ENCODE measurements at regions not wholly inside any gene's neighbourhood (a gene's known extent, or its start where the extent isn't known, plus 50 kb on each side); places are given as distances from the start of the nearest gene placed in this dataset.

- Histone ChIP-seq H4K20me1 (ENCODE audit: insufficient read depth, low read length) (no peaks in the 10 kb centered on the region), H3K27ac (ENCODE audit: low read length) (no peak overlapping the region), H3K4me2 (ENCODE audit: low read depth, low read length) (no peak overlapping the region), H2AFZ (ENCODE audit: low read length) (no peak overlapping the region), H3K9me2 (replicated peaks; ENCODE audit: insufficient read depth, low read length) (no peaks in the 10 kb centered on the region), H3K9me3 (replicated peaks; ENCODE audit: insufficient read depth, low read length) (no peaks in the 10 kb centered on the region), H3K79me2 (ENCODE audit: low read length) (no peaks in the 10 kb centered on the region), H3K27me3 (replicated peaks; ENCODE audit: insufficient read depth, low read length) (no peaks in the 10 kb centered on the region), H3K9ac (ENCODE audit: low read length) (no peak overlapping the region), H3K4me3 (ENCODE audit: low read length) (no peak overlapping the region), H3F3A (ENCODE audit: insufficient read depth, low read length) (no peaks in the 10 kb centered on the region), H3K4me1 (ENCODE audit: low read length) (no peaks in the 10 kb centered on the region), H3K36me3 (replicated peaks; ENCODE audit: insufficient read depth, low read length) (no peaks in the 10 kb centered on the region)
- TF ChIP-seq EZH2phosphoT487 (IDR thresholded peaks at IDR 0.05; ENCODE audit: low read length) (no peak), CTCF (IDR thresholded peaks at IDR 0.05; ENCODE audit: low read length) (no peak), EZH2 (optimal IDR thresholded peaks at IDR 0.05; ENCODE audit: low read depth, low read length) (no peak)
- no peak for DNase-seq
Observed at GRCh38 chr5:35417040-35417439, 186.8 kb upstream of the PRLR start.

- Histone ChIP-seq H3K27me3 (replicated peaks; ENCODE audit: insufficient read depth, low read length) (no peaks in the 10 kb centered on the region), H3K9ac (ENCODE audit: low read length) (no peak overlapping the region), H2AFZ (ENCODE audit: low read length) (no peak overlapping the region), H3K4me2 (ENCODE audit: low read depth, low read length) (no peak overlapping the region), H3F3A (ENCODE audit: insufficient read depth, low read length) (no peaks in the 10 kb centered on the region), H4K20me1 (ENCODE audit: insufficient read depth, low read length) (no peaks in the 10 kb centered on the region), H3K4me3 (ENCODE audit: low read length) (no peak overlapping the region), H3K9me3 (replicated peaks; ENCODE audit: insufficient read depth, low read length) (no peaks in the 10 kb centered on the region), H3K4me1 (ENCODE audit: low read length) (no peaks in the 10 kb centered on the region), H3K79me2 (ENCODE audit: low read length) (no peaks in the 10 kb centered on the region), H3K9me2 (replicated peaks; ENCODE audit: insufficient read depth, low read length) (no peaks in the 10 kb centered on the region), H3K36me3 (replicated peaks; ENCODE audit: insufficient read depth, low read length) (no peaks in the 10 kb centered on the region), H3K27ac (ENCODE audit: low read length) (no peak overlapping the region)
- DNase-seq, result no peak
- no peak for TF ChIP-seq CTCF (IDR thresholded peaks at IDR 0.05; ENCODE audit: low read length)
- TF ChIP-seq EZH2 (optimal IDR thresholded peaks at IDR 0.05; ENCODE audit: low read depth, low read length), result no peak
- TF ChIP-seq EZH2phosphoT487 (IDR thresholded peaks at IDR 0.05; ENCODE audit: low read length), result no peak
Observed at GRCh38 chr5:35416217-35416988, 186.1 kb upstream of the PRLR start.

- Histone ChIP-seq H3K27me3 (replicated peaks; ENCODE audit: insufficient read depth, low read length) (no peaks in the 10 kb centered on the region), H3K27ac (ENCODE audit: low read length) (no peak overlapping the region), H3K9me3 (replicated peaks; ENCODE audit: insufficient read depth, low read length) (no peaks in the 10 kb centered on the region), H3K36me3 (replicated peaks; ENCODE audit: insufficient read depth, low read length) (no peaks in the 10 kb centered on the region), H3K9ac (ENCODE audit: low read length) (no peak overlapping the region), H2AFZ (ENCODE audit: low read length) (no peak overlapping the region), H4K20me1 (ENCODE audit: insufficient read depth, low read length) (no peaks in the 10 kb centered on the region), H3K9me2 (replicated peaks; ENCODE audit: insufficient read depth, low read length) (no peaks in the 10 kb centered on the region), H3F3A (ENCODE audit: insufficient read depth, low read length) (no peaks in the 10 kb centered on the region), H3K4me2 (ENCODE audit: low read depth, low read length) (no peak overlapping the region), H3K4me1 (ENCODE audit: low read length) (no peaks in the 10 kb centered on the region), H3K79me2 (ENCODE audit: low read length) (no peaks in the 10 kb centered on the region), H3K4me3 (ENCODE audit: low read length) (no peak overlapping the region)
- DNase-seq, result no peak
- TF ChIP-seq EZH2 (optimal IDR thresholded peaks at IDR 0.05; ENCODE audit: low read depth, low read length) (no peak), EZH2phosphoT487 (IDR thresholded peaks at IDR 0.05; ENCODE audit: low read length) (no peak)
Observed at GRCh38 chr5:35415309-35415708, 185.0 kb upstream of the PRLR start.

GRCh38 chr5:35409361-35409760 is 179.1 kb upstream of the PRLR start:
- Histone ChIP-seq H3K79me2 (ENCODE audit: low read length) (no peaks in the 10 kb centered on the region), H2AFZ (ENCODE audit: low read length) (no peak overlapping the region), H3K9me2 (replicated peaks; ENCODE audit: insufficient read depth, low read length) (no peaks in the 10 kb centered on the region), H4K20me1 (ENCODE audit: insufficient read depth, low read length) (no peaks in the 10 kb centered on the region), H3F3A (ENCODE audit: insufficient read depth, low read length) (no peaks in the 10 kb centered on the region), H3K27ac (ENCODE audit: low read length) (no peak overlapping the region), H3K4me3 (ENCODE audit: low read length) (no peak overlapping the region), H3K9ac (ENCODE audit: low read length) (no peak overlapping the region), H3K4me2 (ENCODE audit: low read depth, low read length) (no peak overlapping the region), H3K27me3 (replicated peaks; ENCODE audit: insufficient read depth, low read length) (no peaks in the 10 kb centered on the region), H3K9me3 (replicated peaks; ENCODE audit: insufficient read depth, low read length) (no peaks in the 10 kb centered on the region), H3K36me3 (replicated peaks; ENCODE audit: insufficient read depth, low read length) (no peaks in the 10 kb centered on the region), H3K4me1 (ENCODE audit: low read length) (no peaks in the 10 kb centered on the region)
- DNase-seq, result no peak
- no peak for TF ChIP-seq EZH2 (optimal IDR thresholded peaks at IDR 0.05; ENCODE audit: low read depth, low read length)
- TF ChIP-seq CTCF (IDR thresholded peaks at IDR 0.05; ENCODE audit: low read length), result no peak
- no peak for TF ChIP-seq EZH2phosphoT487 (IDR thresholded peaks at IDR 0.05; ENCODE audit: low read length)
